Activated CD8-positive, alpha-beta memory T cell treated with anti-CD3 and anti-CD28 coated beads, Interleukin-2, amount 50 U/mL, for 1 hour (primary cell): ENCODE measurements at regions not wholly inside any gene's neighbourhood (a gene's known extent, or its start where the extent isn't known, plus 50 kb on each side); places are given as distances from the start of the nearest gene placed in this dataset.
"Not testable (repeated sequence)": the region's sequence is repeated elsewhere in the genome, so short reads cannot be mapped to it uniquely, and the experiment has no call there.

Source experiments
- DNase-seq: peaks from one replicate; pipeline ENCODE4 v3.0.0-alpha.2; 2020; ENCODE audit errors: extremely low read depth

DNA sequence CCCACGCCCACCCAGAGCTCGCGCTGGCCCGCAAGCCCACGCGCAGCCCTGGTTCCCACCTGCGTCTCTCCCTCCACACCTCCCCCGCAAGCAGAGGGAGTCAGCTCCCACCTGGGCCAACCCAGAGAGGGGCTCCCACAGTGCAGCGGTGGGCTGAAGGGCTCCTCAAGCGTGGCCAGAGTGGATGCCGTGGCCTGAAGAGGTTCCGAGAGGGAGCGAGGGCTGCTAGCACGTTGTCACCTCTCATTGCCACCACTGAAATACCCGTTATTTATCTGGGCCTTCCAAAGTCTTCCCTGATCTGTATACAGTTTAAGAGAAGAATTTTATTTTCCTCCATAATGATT lies 88.3 kb upstream of the MYLIP start:
- DNase-seq, result no peak

DNA sequence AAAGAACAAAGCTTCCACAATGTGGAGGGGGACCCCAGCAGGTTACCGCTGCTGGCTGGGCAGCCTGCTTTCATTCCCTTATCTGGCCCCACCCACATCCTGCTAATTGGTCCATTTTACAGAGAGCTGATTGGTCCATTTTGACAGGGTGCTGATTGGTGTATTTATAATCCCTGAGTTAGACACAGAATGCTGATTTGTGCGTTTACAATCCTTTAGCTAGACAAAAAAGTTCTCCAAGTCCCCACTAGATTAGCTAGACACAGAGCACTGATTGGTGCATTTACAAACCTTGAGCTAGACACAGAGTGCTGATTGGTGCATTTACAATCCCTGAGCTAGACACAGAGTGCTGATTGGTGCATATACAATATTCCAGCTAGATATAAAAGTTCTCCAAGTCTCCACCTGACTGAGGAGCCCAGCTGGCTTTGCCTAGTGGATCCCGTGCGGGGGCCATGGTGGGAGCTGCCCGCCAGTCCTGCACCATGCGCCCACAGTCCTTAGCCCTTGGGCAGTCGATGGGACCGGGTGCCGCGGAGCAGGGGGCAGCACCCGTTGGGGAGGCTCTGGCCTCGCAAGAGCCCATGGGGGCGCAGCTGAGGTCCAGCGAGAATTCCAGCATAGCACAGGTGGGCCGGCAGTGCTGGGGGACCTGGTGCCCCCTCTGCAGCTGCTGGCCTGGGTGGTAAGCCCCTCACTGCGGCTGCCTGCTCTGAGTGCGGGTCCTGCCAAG lies 88.8 kb upstream of the MYLIP start:
- DNase-seq, result not testable (repeated sequence)

DNA sequence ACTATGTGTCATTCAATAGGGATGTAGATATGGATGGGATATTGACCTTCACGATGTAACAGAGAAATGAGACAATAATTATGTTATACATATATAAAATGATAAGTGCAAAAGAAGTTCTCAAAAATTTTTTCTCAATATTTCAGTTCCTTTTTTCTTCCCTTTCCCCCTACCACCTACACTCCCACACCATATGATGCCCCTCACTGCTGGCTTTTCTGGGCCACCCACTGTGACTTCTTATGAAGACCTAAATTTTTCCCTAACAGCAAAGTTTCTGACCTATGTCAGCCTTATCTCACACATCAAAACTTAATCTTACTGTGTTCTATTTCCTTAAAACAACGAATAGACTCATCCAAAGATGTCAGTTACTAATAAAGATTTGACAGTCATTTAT lies 89.9 kb upstream of the MYLIP start:
- no peak for DNase-seq

DNA sequence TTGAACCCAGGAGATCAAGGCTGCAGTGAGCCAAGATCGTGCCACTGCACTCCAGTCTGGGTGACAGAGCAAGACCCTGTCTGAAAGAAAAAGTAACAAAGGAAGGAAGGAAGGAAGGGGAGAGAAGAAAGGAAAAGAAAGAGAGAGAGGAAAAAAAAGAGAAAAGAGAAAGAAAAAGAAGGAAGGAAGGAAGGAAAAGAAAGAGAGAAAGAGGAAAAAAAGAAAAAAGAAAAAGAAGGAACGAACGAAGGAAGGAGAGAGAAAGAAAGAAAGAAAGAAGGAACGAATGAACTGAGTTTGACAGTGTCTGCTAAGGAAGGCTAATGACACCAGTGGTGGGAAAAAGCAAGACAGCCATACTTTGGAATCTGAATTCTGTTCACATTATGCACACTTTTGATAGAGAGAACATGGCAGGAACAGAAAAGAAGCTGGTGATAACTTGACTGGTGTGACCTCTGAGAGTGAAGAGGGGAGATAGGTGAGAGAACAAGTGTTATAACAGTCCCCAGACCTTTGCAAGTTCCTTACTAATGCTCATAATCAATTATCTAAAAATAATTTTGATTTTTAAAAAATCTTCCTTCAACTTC lies 93.3 kb upstream of the MYLIP start:
- no peak for DNase-seq

DNA sequence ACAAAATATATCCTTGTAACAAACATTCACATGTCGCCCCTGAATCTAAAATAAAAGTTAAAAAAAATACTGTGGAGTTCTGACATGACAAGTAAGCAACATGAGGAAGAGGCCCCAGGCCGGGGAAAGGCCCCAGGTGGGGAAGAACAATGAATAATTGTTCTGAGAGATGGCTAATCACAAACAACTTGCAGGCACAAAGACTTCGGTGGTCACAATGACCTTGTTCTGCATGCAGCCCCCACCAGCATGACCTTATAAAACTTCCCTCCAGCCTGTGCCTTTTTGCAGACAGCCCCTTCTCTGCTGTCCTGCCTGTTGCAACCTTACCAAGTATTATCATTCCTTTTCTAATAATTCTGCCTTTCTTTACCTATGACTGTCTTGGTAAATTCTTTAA lies 95.7 kb upstream of the MYLIP start:
- DNase-seq, result no peak

DNA sequence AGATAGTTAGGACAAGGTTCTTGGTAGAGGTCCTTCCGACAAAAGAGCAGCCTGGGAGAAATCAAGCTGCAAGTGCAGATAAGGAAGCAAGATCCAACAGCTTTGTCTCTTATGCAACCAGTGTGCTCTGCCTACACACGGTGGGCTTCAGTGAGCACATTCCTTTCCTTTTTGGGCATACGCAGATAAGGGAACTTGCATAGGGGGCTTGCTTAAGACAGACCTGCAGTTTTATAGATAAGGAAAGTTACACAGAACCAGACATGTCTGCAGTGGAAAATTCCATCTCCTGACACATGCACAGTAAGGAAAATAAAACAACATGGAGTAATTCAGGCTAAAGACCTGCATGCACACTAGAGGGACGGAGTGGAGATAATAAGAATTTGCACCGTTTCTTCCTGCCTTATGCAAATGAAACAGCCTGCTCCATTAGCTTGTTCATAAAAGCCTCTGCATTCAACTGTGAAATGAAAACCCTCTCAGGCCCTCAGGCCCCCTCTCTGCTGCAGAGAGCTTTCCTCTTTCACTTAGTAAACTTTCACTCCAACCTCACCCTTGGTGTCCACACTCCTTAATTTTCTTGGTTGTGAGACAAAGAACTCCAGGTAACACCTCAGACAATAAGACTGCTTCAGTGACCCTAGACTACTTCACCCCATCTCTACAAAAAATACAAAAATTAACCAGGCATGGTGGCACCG lies 97.5 kb upstream of the MYLIP start:
- no peak for DNase-seq

DNA sequence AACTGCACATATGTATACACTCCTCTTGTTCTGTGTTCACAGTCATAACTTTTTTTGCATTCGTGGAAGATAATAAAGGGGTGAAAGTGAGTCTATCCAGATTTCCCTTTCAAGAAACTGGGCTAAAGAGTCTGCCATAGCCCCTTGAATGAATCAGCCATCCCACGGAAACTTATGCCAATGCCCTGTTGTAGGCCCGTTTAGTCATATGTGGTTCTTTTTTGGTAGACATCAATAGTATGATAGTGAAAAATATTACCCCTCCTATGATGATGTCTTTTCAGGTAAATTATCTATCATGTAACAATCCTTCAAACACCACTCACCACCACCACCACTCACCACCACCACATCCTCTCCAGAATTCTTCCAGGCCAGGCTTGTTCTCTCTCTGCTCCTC lies 99.9 kb upstream of the MYLIP start:
- no peak for DNase-seq

DNA sequence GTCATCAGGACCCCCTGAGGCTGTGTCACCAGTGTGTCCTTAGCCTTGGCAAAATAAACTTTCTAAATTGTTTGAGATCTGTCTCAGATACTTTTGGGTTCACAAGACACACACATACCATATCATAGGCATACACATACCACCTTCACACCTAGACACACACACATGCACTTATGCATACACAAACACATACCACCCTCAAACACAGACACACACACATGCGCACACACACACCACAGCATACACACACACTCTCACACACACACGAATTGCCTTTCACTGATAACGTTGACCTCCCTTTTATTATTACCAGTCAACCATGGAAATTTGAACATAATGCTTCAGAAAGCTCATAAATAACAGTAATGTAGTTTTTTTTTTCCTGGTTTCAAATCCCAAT lies 108.6 kb upstream of the MYLIP start:
- DNase-seq, result no peak

DNA sequence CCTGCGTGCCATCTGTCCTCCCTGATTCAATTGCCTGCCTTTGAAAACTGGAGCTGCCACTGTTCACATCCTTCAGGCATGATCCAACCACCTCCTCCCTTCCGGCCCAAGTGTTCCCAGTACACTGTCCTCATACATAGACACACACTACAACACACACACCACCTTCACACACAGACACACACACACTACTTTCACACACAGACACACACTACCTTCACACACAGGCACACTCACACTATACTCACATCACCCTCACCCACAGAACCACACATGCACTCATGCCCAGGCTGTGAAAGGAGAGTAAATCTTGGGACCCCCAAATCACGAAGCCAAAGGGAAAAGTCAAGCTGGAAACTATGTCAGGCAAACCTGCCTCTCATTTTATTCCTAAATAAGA lies 109.4 kb upstream of the MYLIP start:
- no peak for DNase-seq

DNA sequence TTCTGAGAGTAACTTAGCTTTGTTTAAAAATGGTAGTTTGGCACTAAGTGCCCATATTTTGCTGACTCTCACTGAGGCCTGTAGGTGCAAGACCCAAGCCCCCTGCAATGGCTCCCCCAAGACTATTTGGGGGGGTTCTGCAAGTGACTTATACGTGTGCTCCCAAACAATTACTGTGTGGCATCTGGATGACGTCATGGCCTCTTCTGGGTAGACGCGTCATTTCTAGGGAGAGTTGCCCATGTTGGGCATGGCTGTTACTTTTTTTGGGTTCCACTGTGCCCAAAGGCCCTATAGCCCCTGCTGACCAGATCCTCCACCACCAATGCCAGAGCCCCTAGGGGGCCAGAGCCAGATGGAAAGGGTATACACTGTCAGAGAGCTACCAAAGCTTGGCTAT lies 110.3 kb upstream of the MYLIP start:
- no peak for DNase-seq

DNA sequence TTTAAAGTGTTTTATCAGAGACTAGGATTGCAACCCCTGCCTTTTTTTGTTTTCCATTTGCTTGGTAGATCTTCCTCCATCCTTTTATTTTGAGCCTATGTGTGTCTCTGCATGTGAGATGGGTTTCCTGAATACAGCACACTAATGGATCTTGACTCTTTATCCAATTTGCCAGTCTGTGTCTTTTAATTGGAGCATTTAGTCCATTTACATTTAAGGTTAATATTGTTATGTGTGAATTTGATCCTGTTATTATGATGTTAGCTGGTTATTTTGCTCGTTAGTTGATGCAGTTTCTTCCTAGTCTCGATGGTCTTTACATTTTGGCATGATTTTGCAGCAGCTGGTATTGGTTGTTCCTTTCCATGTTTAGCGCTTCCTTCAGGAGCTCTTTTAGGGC lies 114.6 kb upstream of the MYLIP start:
- DNase-seq, result not testable (repeated sequence)

DNA sequence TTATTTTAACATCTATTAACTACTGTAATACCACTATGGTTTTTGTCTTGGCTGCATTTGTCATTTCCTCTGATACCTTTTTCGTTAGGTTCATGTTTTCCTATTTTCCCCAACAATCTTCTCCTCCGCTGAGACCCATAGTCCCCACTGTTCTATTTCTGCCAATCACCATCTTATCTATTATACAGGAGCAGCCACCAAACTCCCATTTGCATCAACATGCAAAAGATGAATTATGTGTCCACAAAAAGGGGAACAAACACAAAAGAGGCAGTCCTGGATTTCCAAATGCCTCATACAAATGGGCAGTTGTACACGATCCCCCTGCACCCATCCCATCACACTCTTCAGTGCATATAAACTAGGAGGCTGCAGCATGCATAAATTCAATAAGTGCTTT lies 121.7 kb upstream of the MYLIP start:
- no peak for DNase-seq

DNA sequence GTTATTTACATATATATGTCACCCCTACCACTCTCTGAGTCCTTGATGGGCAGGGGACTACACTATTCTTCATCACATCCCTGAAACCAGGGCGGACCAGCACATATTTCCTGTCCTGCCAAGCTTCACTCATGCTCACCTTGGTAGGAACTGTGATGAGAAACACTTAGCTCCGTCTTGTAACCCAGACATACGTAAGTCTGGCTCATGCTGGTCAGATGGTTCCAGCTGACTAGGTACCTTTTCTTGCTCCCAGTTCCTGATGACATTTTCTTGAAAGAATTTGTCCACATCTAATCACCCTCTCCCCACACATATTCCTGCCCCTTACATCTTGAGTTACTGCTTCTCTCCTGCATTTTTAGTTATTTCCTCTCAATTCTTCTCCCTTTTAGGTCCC lies 122.2 kb upstream of the MYLIP start:
- DNase-seq, result no peak

DNA sequence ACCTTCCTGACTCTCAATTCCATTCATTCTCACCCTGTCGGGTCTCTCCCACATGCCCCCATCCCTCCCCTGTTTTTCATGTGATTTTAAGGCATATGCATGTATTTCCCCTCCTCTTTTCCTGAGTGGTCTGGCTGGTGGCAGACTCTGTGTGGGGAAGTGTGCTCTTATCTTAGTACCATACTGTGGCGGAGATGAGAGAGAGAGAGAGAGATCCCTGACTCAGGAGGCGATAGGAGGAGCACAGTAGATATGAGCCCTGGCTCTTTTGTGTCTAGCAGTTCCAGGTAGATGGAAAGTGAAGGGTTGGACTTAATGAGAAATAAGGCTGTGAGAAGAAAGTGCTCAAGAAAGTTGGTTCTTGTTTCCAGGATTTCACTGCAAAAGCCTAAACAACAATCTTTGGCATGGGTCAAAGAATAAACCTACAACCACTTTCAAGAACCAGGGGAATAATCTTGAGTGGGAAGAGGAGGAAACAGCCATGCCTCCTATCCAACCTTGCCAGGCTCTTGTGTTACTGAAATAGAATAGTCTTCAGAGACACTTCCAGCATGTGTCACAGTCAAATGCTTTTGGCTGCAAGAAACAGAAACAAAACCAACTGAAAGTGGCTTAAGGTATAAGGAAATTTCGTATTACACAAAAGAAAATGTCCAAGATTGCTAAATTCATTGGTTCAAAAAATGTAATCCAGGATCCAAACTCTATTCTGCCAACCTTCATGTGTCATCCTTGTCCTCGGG lies 123.8 kb upstream of the MYLIP start:
- no peak for DNase-seq

DNA sequence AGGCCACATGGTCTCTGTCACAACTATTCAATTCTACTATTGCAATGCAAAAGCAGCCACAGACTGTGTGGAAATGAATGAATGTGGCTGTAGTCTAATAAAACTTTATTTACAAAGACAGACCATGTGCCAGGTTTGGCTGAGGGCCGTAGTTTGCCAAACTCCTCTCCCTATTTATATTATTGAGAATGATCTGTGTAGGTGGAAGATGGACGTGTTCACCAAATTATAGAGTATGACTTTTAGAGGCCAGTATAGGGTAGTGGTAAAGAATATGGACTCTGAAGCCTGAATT lies 125.7 kb upstream of the MYLIP start:
- DNase-seq, result no peak

DNA sequence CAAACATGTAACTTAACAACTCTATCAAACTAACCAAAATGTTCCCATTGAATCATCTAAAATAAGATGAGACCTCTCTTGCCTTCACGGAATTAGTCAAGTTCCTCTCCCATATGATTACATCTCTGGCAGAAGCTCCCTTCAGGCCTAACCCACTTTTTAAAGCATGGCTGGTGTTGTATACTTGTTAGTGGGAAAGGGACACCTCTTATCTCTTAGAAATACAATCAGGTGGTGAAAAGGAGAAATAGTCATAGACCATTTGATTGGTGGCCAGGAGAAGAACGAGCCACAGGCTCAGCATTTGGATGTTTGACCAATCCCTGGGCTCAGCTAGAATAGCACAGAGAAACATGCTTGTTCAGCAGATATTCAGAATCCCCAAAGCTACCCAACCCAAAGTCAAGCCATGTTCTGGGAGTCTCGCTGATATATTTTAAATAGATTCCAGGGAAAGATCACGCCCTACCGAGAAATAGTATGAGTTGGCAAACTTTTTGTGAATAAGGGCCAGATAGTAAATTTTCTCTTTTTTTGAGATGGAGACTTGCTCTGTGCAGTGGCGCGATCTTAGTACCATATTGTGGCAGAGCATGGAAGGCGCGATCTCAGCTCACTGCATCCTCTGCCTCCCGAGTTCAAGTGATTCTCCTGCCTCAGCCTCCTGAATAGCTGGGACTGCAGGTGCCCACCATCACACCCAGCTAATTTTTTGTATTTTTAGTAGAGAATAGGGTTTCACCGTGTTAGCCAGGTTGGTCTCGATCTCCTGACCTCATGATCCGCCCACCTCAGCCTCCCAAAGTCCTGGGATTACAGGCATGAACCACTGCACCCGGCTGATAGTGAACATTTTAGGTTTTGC lies 126.3 kb upstream of the MYLIP start:
- no peak for DNase-seq

DNA sequence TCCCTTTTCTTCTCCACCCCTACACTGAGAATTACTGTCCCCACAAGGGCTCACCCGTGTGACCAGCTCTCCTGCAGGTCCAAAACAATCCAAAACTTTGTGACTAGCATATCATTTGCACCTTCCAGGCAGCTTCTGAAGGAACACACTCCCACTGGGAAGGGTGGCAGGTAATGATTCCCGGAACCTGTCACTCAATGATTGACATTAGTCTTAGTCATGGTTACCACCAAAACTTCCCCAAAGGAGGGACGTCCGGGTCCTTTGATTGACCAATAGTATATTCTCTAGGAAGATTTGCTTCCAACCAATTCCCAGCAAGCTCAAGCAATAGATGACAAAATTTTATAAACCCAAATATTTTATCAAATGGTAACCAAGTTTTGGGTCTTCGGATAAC lies 127.7 kb upstream of the MYLIP start:
- DNase-seq, result no peak

DNA sequence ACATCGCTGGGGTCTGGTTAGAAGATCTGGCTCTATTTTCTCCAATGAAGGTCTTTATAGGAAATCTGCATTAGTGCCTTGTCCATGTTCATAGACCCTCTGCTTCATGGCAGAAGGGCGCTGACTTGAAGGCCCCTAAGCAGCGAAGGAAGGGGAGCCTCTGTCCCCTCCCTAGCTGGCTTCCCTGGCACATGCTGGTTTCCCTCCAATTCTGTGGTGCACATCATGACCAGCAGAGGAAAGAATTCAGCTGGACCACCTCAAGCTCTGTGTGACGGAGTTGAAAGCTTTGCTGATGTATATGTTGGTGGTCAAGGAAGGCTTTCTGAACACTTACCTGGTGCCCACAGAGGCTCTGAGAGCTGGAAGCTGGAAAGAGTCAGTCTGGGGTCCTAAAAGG lies 129.7 kb upstream of the MYLIP start:
- DNase-seq, result no peak

DNA sequence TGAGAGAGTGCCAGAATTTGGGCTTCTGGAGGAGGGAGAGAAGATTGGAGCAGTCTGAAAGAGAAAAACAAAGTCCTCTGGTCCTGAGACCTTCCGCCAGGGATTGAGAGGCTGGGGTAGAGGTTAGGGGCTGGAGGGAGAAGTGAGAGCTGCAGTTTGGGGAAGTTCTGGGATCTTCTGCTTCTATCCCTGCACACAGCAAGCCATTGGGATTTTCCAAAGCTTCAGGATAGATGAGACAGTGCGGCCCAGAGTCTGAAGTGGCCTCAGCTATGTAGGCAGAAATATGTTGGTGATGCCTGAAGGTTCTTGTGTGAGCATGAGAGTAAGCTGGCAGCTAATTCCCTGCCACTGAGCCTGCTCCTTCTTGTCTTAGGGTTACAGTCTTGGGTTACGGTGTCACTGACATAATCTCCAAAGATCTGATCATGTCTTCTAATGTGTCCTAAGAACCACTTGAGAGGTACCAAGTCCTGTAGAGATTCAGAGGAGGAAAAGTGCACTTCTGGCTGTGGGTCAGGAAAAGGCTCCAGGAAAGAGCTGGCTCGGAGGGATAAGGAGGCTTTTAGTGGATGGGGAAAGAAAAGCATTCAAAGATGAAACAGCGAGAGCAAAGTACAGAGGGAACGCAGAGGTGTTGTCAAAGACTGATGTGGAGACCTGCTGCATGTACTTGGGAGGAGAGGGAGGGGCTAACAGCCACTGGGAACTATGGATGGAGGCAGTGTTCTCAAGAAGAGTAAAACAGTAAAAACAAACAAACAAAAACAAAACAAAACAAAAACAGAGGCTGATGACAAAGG lies 131.1 kb upstream of the MYLIP start:
- DNase-seq, result no peak

DNA sequence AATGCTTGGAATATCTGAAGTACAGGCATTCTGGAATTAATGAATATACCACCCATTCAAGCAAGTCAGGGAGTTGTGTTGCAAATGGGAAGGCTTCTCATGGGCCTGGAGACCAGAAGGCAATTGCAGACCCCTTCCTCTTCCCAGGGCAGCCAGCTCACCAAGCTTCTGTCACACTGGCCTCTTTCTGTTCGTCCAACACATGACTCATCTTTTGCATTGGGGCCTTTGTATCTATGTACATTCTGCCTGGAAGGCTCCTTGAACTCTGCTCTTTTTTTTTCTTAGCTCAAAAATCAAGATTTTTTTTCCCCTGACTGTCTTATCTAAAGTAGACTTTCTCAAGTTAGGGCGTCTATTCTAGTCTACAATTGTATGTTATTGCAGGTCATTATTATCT lies 132.9 kb upstream of the MYLIP start:
- no peak for DNase-seq

DNA sequence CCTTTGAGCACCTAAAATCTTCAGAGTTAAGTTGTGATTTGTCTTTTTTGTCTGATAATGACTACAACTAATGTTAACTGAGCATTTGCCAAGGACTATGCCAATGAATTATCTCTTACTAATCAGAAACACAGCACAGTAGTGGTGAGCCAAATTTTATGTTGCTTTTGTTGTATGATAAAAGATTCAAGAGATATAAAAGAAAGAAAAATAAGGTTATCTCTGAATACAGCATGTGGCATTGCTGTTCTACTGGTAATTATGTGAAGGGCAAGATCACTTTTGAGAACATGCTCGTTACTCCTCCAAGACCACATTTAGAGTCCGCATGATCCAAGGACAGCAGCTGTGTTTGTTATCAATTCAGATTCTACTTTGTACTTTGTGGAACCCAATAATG lies 133.4 kb upstream of the MYLIP start:
- DNase-seq, result no peak
